ENCODE measurements at regions not wholly inside any gene's neighbourhood (a gene's known extent, or its start where the extent isn't known, plus 50 kb on each side); places are given as distances from the start of the nearest gene placed in this dataset.

DNA sequence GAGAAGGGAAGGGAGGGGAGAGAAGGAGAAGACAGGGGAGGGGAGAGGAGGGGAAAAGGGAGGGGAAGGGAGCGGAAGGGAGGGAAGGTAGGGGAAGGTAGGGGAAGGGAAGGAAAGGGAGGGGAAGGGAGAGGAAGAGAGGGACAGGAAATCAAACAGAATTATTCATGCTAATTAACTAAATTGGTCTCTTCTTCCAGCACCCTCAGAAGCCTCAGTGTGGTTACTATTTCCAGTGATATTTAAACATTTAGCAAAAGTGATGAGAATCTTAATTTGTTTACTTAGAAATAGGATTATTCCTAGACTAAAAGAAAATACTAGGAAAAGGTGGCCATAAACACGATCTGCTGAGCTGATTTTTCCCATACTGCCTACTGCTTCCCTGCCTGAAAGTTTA is 193.1 kb upstream of the CPEB2 start:
- H3K9ac ChIP-seq (ENCODE audit: extremely low read depth, low read length, poor library complexity, severe bottlenecking), result no peak overlapping the region
- Mint-ChIP-seq H3K4me1 (no peaks in the 10 kb centered on the region), H3K27ac (no peak overlapping the region), H3K36me3 (ENCODE audit: low read depth) (no peaks in the 10 kb centered on the region), H3K4me3 (no peak overlapping the region), H3K27me3 (ENCODE audit: insufficient read depth) (no peaks in the 10 kb centered on the region), H3K9me3 (no peaks in the 10 kb centered on the region)
- no peaks in the 10 kb centered on the region for H3K36me3 ChIP-seq (ENCODE audit: control insufficient read depth, insufficient read depth, low read length)
- H3K4me1 ChIP-seq (ENCODE audit: control insufficient read depth, insufficient read depth, low read length), result no peaks in the 10 kb centered on the region
- 50 to 86% methylated on average over 1 to 2 of the region's 2 CpGs for WGBS, 2 experiments (ENCODE audit: insufficient coverage in 1 of 2, insufficient read length in 1 of 2)
- H3K27me3 ChIP-seq (ENCODE audit: control insufficient read depth, insufficient read depth, low read length, poor library complexity, severe bottlenecking), result no peaks in the 10 kb centered on the region
- TF ChIP-seq CTCF (conservative IDR thresholded peaks at IDR 0.05), result no peak
- no peak overlapping the region for H3K27ac ChIP-seq (ENCODE audit: low read depth, low read length)
- no peaks in the 10 kb centered on the region for H3K9me3 ChIP-seq (ENCODE audit: control insufficient read depth, low read length)
- no peak overlapping the region for H3K4me3 ChIP-seq (ENCODE audit: low read length)
- DNase-seq, result no peak

- no peak for DNase-seq
- Histone ChIP-seq H3K36me3 (ENCODE audit: control insufficient read depth, insufficient read depth, low read length) (no peaks in the 10 kb centered on the region), H3K9ac (ENCODE audit: extremely low read depth, low read length, poor library complexity, severe bottlenecking) (no peak overlapping the region), H3K4me3 (ENCODE audit: low read length) (no peak overlapping the region), H3K27me3 (ENCODE audit: control insufficient read depth, insufficient read depth, low read length, poor library complexity, severe bottlenecking) (no peaks in the 10 kb centered on the region), H3K9me3 (ENCODE audit: control insufficient read depth, low read length) (no peaks in the 10 kb centered on the region), H3K27ac (ENCODE audit: low read depth, low read length) (no peak overlapping the region), H3K4me1 (ENCODE audit: control insufficient read depth, insufficient read depth, low read length) (no peaks in the 10 kb centered on the region)
- Mint-ChIP-seq H3K9me3 (no peaks in the 10 kb centered on the region), H3K27me3 (ENCODE audit: insufficient read depth) (no peaks in the 10 kb centered on the region), H3K27ac (no peak overlapping the region), H3K36me3 (ENCODE audit: low read depth) (no peaks in the 10 kb centered on the region), H3K4me3 (no peak overlapping the region), H3K4me1 (no peaks in the 10 kb centered on the region)
- TF ChIP-seq CTCF (conservative IDR thresholded peaks at IDR 0.05), result no peak
- WGBS, 2 experiments (ENCODE audit: insufficient coverage in 1 of 2, insufficient read length in 1 of 2), result 83 to 90% methylated on average over 2 of the region's 2 CpGs
Measured at GRCh38 chr4:14810121-14810520, 192.2 kb upstream of the CPEB2 start.

DNA sequence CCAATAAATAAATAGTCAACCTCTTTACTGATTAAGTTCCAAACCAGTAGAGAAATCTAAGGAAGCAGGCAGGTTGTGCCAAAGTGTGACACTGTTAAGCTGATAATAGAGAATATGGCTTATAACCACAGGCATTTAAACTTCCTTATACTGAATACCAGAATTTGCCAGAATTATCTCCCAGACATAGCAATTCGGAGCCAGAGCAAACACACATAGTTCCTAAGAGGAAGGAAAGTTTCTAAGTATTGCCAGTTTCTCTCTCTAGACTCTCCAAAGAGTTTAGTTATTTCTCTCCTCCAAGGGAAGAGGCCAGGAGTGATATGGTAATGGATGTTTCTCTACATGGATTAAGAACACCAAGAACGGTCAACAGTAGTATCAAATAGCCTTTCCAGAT is 191.7 kb upstream of the CPEB2 start:
- 85% methylated on average over 2 of the region's 2 CpGs; no CpG with 5 or more reads in 1 of the 2 experiments for WGBS, 2 experiments (ENCODE audit: insufficient coverage in 1 of 2, insufficient read length in 1 of 2)
- Mint-ChIP-seq H3K27me3 (ENCODE audit: insufficient read depth) (no peaks in the 10 kb centered on the region), H3K4me1 (no peaks in the 10 kb centered on the region), H3K4me3 (no peak overlapping the region), H3K27ac (no peak overlapping the region), H3K36me3 (ENCODE audit: low read depth) (no peaks in the 10 kb centered on the region), H3K9me3 (no peaks in the 10 kb centered on the region)
- Histone ChIP-seq H3K4me1 (ENCODE audit: control insufficient read depth, insufficient read depth, low read length) (no peaks in the 10 kb centered on the region), H3K27ac (ENCODE audit: low read depth, low read length) (no peak overlapping the region), H3K27me3 (ENCODE audit: control insufficient read depth, insufficient read depth, low read length, poor library complexity, severe bottlenecking) (no peaks in the 10 kb centered on the region), H3K36me3 (ENCODE audit: control insufficient read depth, insufficient read depth, low read length) (no peaks in the 10 kb centered on the region), H3K4me3 (ENCODE audit: low read length) (no peak overlapping the region), H3K9ac (ENCODE audit: extremely low read depth, low read length, poor library complexity, severe bottlenecking) (no peak overlapping the region), H3K9me3 (ENCODE audit: control insufficient read depth, low read length) (no peaks in the 10 kb centered on the region)
- no peak for DNase-seq
- TF ChIP-seq CTCF (conservative IDR thresholded peaks at IDR 0.05), result no peak
